ENCODE measurements at regions not wholly inside any gene's neighbourhood (a gene's known extent, or its start where the extent isn't known, plus 50 kb on each side); places are given as distances from the start of the nearest gene placed in this dataset.

DNA sequence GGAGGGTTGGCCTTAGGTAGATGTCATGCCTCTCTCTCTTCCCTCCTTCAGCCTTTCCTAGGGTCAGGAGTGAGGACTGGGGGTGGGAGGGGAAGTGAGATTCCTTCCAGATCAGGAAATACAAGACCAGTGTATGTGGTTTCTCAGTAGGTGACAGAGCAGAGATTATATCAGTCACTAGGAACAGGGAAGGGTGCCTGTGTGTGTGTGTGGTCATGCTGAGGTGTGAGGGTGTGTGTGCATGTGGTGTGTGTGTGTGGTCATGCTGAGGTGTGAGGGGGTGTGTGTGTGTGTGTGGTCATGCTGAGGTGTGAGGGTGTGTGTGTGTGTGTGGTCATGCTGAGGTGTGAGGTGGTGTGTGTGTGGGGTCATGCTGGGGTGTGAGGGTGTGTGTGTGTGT lies 259.8 kb downstream of the LOXHD1 start:
- TF ChIP-seq, protein P1, sequence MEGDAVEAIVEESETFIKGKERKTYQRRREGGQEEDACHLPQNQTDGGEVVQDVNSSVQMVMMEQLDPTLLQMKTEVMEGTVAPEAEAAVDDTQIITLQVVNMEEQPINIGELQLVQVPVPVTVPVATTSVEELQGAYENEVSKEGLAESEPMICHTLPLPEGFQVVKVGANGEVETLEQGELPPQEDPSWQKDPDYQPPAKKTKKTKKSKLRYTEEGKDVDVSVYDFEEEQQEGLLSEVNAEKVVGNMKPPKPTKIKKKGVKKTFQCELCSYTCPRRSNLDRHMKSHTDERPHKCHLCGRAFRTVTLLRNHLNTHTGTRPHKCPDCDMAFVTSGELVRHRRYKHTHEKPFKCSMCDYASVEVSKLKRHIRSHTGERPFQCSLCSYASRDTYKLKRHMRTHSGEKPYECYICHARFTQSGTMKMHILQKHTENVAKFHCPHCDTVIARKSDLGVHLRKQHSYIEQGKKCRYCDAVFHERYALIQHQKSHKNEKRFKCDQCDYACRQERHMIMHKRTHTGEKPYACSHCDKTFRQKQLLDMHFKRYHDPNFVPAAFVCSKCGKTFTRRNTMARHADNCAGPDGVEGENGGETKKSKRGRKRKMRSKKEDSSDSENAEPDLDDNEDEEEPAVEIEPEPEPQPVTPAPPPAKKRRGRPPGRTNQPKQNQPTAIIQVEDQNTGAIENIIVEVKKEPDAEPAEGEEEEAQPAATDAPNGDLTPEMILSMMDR (IDR thresholded peaks at IDR 0.05), result no peak
- TF ChIP-seq, protein P2, sequence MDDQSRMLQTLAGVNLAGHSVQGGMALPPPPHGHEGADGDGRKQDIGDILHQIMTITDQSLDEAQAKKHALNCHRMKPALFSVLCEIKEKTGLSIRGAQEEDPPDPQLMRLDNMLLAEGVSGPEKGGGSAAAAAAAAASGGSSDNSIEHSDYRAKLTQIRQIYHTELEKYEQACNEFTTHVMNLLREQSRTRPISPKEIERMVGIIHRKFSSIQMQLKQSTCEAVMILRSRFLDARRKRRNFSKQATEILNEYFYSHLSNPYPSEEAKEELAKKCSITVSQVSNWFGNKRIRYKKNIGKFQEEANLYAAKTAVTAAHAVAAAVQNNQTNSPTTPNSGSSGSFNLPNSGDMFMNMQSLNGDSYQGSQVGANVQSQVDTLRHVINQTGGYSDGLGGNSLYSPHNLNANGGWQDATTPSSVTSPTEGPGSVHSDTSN (IDR thresholded peaks at IDR 0.05), result no peak
- TF ChIP-seq EHMT2 (IDR thresholded peaks at IDR 0.05; ENCODE audit: low read depth) (no peak), POLR2A (IDR thresholded peaks at IDR 0.05; ENCODE audit: low read length) (no peak), BHLHE40 (IDR thresholded peaks at IDR 0.05; ENCODE audit: low read depth, low read length) (no peak), RCOR1 (IDR thresholded peaks at IDR 0.05; ENCODE audit: low read depth, low read length) (no peak), NFE2L2 (conservative IDR thresholded peaks at IDR 0.05; ENCODE audit: low read length) (no peak), HOXA7 (CRISPR knock-in tag; IDR thresholded peaks at IDR 0.05) (no peak), CBX8 (IDR thresholded peaks at IDR 0.05) (no peak), POLR2AphosphoS2 (conservative IDR thresholded peaks at IDR 0.05; ENCODE audit: low read length) (no peak)
- TF ChIP-seq, protein P3, sequence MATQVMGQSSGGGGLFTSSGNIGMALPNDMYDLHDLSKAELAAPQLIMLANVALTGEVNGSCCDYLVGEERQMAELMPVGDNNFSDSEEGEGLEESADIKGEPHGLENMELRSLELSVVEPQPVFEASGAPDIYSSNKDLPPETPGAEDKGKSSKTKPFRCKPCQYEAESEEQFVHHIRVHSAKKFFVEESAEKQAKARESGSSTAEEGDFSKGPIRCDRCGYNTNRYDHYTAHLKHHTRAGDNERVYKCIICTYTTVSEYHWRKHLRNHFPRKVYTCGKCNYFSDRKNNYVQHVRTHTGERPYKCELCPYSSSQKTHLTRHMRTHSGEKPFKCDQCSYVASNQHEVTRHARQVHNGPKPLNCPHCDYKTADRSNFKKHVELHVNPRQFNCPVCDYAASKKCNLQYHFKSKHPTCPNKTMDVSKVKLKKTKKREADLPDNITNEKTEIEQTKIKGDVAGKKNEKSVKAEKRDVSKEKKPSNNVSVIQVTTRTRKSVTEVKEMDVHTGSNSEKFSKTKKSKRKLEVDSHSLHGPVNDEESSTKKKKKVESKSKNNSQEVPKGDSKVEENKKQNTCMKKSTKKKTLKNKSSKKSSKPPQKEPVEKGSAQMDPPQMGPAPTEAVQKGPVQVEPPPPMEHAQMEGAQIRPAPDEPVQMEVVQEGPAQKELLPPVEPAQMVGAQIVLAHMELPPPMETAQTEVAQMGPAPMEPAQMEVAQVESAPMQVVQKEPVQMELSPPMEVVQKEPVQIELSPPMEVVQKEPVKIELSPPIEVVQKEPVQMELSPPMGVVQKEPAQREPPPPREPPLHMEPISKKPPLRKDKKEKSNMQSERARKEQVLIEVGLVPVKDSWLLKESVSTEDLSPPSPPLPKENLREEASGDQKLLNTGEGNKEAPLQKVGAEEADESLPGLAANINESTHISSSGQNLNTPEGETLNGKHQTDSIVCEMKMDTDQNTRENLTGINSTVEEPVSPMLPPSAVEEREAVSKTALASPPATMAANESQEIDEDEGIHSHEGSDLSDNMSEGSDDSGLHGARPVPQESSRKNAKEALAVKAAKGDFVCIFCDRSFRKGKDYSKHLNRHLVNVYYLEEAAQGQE (IDR thresholded peaks at IDR 0.05), result no peak
- TF ChIP-seq, protein P4, sequence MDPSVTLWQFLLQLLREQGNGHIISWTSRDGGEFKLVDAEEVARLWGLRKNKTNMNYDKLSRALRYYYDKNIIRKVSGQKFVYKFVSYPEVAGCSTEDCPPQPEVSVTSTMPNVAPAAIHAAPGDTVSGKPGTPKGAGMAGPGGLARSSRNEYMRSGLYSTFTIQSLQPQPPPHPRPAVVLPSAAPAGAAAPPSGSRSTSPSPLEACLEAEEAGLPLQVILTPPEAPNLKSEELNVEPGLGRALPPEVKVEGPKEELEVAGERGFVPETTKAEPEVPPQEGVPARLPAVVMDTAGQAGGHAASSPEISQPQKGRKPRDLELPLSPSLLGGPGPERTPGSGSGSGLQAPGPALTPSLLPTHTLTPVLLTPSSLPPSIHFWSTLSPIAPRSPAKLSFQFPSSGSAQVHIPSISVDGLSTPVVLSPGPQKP (IDR thresholded peaks at IDR 0.05; ENCODE audit: low read depth, low read length), result no peak
- TF ChIP-seq, protein P5, sequence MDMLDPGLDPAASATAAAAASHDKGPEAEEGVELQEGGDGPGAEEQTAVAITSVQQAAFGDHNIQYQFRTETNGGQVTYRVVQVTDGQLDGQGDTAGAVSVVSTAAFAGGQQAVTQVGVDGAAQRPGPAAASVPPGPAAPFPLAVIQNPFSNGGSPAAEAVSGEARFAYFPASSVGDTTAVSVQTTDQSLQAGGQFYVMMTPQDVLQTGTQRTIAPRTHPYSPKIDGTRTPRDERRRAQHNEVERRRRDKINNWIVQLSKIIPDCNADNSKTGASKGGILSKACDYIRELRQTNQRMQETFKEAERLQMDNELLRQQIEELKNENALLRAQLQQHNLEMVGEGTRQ (IDR thresholded peaks at IDR 0.05), result no peak

Data from A549 (cell line).